Panc1 (cell line): ENCODE measurements at regions not wholly inside any gene's neighbourhood (a gene's known extent, or its start where the extent isn't known, plus 50 kb on each side); places are given as distances from the start of the nearest gene placed in this dataset.

ENCODE experiments used
- ATAC-seq: fragments of 200-7000 bp; cut with Tn5 transposase; 2 replicates; pipeline ENCODE4 v1.9.1; 2020; ENCODE audit warnings: mild to moderate bottlenecking, moderate library complexity
- BruUV-seq: library from RNA; stranded (reverse); fragments of 400-500 nt; replicated peaks from 2 replicates; lab custom pipeline; 2021; lab: Mats Ljungman, UMichigan
- CTCF ChIA-PET: fragments of 300-600 bp; sonication (Branson Sonifier 250); formaldehyde crosslinking; loops from one replicate; lab custom pipeline; 2022; ENCODE audit warnings: antibody characterized with exemption; lab: Charles Lee
- POLR2A ChIA-PET: fragments of 300-600 bp; sonication (Branson Sonifier 250); formaldehyde crosslinking; loops from one replicate; lab custom pipeline; 2022; ENCODE audit warnings: antibody characterized with exemption; lab: Charles Lee
- DNase-seq: peaks from one replicate; pipeline ENCODE4 v3.0.0-alpha.2; 2010; ENCODE audit warnings: low read depth, low spot score
- H3K27ac ChIP-seq: 2 replicates; pipeline ENCODE4 v1.5.1; 2011; ENCODE audit warnings: mild to moderate bottlenecking, low read length, inconsistent platforms
- H3K27me3 ChIP-seq: fragments of 200-500 bp; sonication (Bioruptor generic); 2 replicates; pipeline ENCODE4 v1.6.0; 2014; ENCODE audit warnings: low read length, inconsistent platforms; ENCODE audit not compliant: control insufficient read depth, insufficient read depth
- H3K36me3 ChIP-seq: fragments of 200-500 bp; sonication (Bioruptor generic); 2 replicates; pipeline ENCODE4 v1.5.1; 2014; ENCODE audit warnings: inconsistent platforms, mild to moderate bottlenecking, low read length, moderate library complexity; ENCODE audit not compliant: control insufficient read depth, insufficient read depth
- H3K4me1 ChIP-seq: 2 replicates; pipeline ENCODE4 v1.5.1; 2011; ENCODE audit warnings: inconsistent platforms, mild to moderate bottlenecking, low read length, moderate library complexity; ENCODE audit not compliant: control insufficient read depth, insufficient read depth
- H3K4me3 ChIP-seq, 2 experiments: 2 replicates each; pipeline ENCODE4 v1.5.1; 2011 to 2012; ENCODE audit warnings: low read depth in 2 of 2, low read length in 2 of 2, mild to moderate bottlenecking in 2 of 2, inconsistent platforms in 1 of 2, moderate library complexity in 1 of 2
- H3K9me3 ChIP-seq: fragments of 200-500 bp; sonication (Bioruptor generic); 2 replicates; pipeline ENCODE4 v1.5.1; 2014; ENCODE audit warnings: low read depth, mild to moderate bottlenecking, inconsistent platforms, low read length, moderate library complexity; ENCODE audit not compliant: control insufficient read depth, insufficient read depth
- POLR2AphosphoS5 ChIP-seq: IDR thresholded peaks from 2 replicates; pipeline ENCODE4 v1.6.1; 2012; ENCODE audit warnings: mild to moderate bottlenecking, low read depth, low read length, moderate library complexity
- SIN3A ChIP-seq: IDR thresholded peaks from 2 replicates; pipeline ENCODE4 v1.6.1; 2012; ENCODE audit warnings: low read depth, mild to moderate bottlenecking, low read length, moderate library complexity, borderline replicate concordance; ENCODE audit not compliant: insufficient read depth
- TCF7L2 ChIP-seq: IDR thresholded peaks from 2 replicates; pipeline ENCODE4 v1.6.1; 2011; ENCODE audit warnings: mild to moderate bottlenecking, low read depth, low read length, inconsistent platforms
- in situ Hi-C: cut with HindIII; loops from 2 replicates; pipeline ENCODE4 v1.10.0; 2016; ENCODE audit warnings: low sequenced_read_pairs, low pct_unique_long_range_greater_than_20kb
- intact Hi-C: fragments of 100-400 bp; cut with micrococcal nuclease; formaldehyde crosslinking; loops from one replicate; pipeline ENCODE4 v1.10.0; 2022; ENCODE audit not compliant: unreplicated experiment
- TF ChIP-seq, protein P1 (sequence below), 2 experiments: IDR thresholded peaks; 2 replicates each; pipeline ENCODE4 v1.6.1; 2011 to 2012; ENCODE audit warnings: low read depth in 2 of 2, control low read depth in 1 of 2, low read length in 1 of 2, mild to moderate bottlenecking in 1 of 2, moderate library complexity in 1 of 2; ENCODE audit not compliant: insufficient read depth in 1 of 2
- TF ChIP-seq, protein P2 (sequence below): fragments of 450-650 bp; IDR thresholded peaks from 2 replicates; pipeline ENCODE4 v1.5.1; 2017; ENCODE audit warnings: mild to moderate bottlenecking

- H3K9me3 ChIP-seq = no peaks in the 10 kb centered on the region
- CTCF ChIA-PET = interaction anchor here (1.7 kb wide), 1 partner anchor 238 kb away, joined by 7 read pairs; no protein-coding TSS in a partner anchor
- intact Hi-C loops = no loop called here
- POLR2A ChIA-PET = no interaction called here
- peaks cover 5% of the 10 kb centered on the region; the same call in 1 of the 2 replicates for H3K27me3 ChIP-seq
- TF ChIP-seq POLR2AphosphoS5 (no peak), SIN3A (no peak), TCF7L2 (no peak)
- TF ChIP-seq, protein P1, sequence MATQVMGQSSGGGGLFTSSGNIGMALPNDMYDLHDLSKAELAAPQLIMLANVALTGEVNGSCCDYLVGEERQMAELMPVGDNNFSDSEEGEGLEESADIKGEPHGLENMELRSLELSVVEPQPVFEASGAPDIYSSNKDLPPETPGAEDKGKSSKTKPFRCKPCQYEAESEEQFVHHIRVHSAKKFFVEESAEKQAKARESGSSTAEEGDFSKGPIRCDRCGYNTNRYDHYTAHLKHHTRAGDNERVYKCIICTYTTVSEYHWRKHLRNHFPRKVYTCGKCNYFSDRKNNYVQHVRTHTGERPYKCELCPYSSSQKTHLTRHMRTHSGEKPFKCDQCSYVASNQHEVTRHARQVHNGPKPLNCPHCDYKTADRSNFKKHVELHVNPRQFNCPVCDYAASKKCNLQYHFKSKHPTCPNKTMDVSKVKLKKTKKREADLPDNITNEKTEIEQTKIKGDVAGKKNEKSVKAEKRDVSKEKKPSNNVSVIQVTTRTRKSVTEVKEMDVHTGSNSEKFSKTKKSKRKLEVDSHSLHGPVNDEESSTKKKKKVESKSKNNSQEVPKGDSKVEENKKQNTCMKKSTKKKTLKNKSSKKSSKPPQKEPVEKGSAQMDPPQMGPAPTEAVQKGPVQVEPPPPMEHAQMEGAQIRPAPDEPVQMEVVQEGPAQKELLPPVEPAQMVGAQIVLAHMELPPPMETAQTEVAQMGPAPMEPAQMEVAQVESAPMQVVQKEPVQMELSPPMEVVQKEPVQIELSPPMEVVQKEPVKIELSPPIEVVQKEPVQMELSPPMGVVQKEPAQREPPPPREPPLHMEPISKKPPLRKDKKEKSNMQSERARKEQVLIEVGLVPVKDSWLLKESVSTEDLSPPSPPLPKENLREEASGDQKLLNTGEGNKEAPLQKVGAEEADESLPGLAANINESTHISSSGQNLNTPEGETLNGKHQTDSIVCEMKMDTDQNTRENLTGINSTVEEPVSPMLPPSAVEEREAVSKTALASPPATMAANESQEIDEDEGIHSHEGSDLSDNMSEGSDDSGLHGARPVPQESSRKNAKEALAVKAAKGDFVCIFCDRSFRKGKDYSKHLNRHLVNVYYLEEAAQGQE (IDR thresholded peaks at IDR 0.05; ENCODE audit: insufficient read depth in 1 of 2, low read depth in 2 of 2, low read length in 1 of 2) = no peak
- TF ChIP-seq, protein P2, sequence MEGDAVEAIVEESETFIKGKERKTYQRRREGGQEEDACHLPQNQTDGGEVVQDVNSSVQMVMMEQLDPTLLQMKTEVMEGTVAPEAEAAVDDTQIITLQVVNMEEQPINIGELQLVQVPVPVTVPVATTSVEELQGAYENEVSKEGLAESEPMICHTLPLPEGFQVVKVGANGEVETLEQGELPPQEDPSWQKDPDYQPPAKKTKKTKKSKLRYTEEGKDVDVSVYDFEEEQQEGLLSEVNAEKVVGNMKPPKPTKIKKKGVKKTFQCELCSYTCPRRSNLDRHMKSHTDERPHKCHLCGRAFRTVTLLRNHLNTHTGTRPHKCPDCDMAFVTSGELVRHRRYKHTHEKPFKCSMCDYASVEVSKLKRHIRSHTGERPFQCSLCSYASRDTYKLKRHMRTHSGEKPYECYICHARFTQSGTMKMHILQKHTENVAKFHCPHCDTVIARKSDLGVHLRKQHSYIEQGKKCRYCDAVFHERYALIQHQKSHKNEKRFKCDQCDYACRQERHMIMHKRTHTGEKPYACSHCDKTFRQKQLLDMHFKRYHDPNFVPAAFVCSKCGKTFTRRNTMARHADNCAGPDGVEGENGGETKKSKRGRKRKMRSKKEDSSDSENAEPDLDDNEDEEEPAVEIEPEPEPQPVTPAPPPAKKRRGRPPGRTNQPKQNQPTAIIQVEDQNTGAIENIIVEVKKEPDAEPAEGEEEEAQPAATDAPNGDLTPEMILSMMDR = no peak
- no peak overlapping the region for H3K27ac ChIP-seq
- no peak for DNase-seq
- H3K4me3 ChIP-seq = peak overlapping the region; percentile 13 to 45; a peak in 3 of 4 replicates
- no TSS peak for BruUV-seq
- ATAC-seq = peak; percentile 3; the same call in 1 of the 2 replicates
- H3K4me1 ChIP-seq = peaks cover 14% of the 10 kb centered on the region
- no peaks in the 10 kb centered on the region for H3K36me3 ChIP-seq
- in situ Hi-C loops = no loop called here
Measured at GRCh38 chr11:8329336-8329735, 65.7 kb upstream of the LMO1 start.

DNA sequence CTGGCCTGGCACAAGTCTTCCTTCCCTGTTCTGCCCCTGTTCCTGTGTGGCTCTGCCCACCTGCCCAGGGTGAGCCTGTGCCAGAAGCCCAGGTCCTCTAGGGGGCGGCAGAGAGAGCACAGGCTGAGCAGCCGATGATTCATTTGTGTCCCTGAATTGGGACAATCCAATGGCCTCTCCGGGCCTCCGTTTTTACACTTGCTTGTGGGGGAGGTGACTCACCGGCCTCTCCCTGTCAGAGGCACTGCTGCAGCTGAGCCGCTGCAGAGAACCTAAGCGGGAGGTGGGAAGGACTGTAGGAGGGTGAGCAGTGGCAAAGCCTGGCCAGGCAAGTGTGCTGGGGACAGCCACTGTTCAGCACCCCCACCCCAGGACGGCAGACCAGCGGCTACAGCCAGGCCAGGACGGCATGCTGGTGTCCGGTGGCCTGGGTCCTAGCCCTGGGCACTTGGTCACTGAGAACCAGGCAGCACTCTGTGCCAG, 65.2 kb upstream of the LMO1 start:
- CTCF ChIA-PET = interaction anchor here (1.7 kb wide), 1 partner anchor 238 kb away, joined by 7 read pairs; no protein-coding TSS in a partner anchor
- H3K4me1 ChIP-seq = peaks cover 14% of the 10 kb centered on the region
- no TSS peak for BruUV-seq
- H3K27me3 ChIP-seq = peaks cover 5% of the 10 kb centered on the region; the same call in 1 of the 2 replicates
- DNase-seq (peak; percentile 78), ATAC-seq (peak; percentile 91)
- in situ Hi-C loops = no loop called here
- intact Hi-C loops = no loop called here
- H3K27ac ChIP-seq = no peak overlapping the region
- TF ChIP-seq, protein P2 = peak; percentile 100
- no peak for TF ChIP-seq POLR2AphosphoS5
- no peaks in the 10 kb centered on the region for H3K36me3 ChIP-seq
- H3K4me3 ChIP-seq = peak overlapping the region; percentile 13 to 45; a peak in 3 of 4 replicates
- POLR2A ChIA-PET = no interaction called here
- no peaks in the 10 kb centered on the region for H3K9me3 ChIP-seq
